Hepatocyte (in vitro differentiated cells): ENCODE measurements at regions not wholly inside any gene's neighbourhood (a gene's known extent, or its start where the extent isn't known, plus 50 kb on each side); places are given as distances from the start of the nearest gene placed in this dataset.

Experiments
- DNase-seq: peaks from one replicate; pipeline ENCODE4 v3.0.0-alpha.2; 2016; ENCODE audit warnings: low spot score
- H2AFZ ChIP-seq: fragments of 200-600 bp; sonication (generic); 2 replicates; pipeline ENCODE4 v1.6.0; 2016; ENCODE audit warnings: antibody characterized with exemption, mild to moderate bottlenecking
- H3K27ac ChIP-seq: fragments of 200-600 bp; sonication (generic); 2 replicates; pipeline ENCODE4 v1.5.1; 2016; ENCODE audit warnings: mild to moderate bottlenecking
- H3K27me3 ChIP-seq: fragments of 200-600 bp; sonication (generic); 2 replicates; pipeline ENCODE4 v1.6.1; 2016
- H3K36me3 ChIP-seq: fragments of 200-600 bp; sonication (generic); replicated peaks from 2 replicates; pipeline ENCODE4 v1.5.1; 2016; ENCODE audit warnings: low read depth; ENCODE audit not compliant: insufficient read depth
- H3K4me1 ChIP-seq: fragments of 200-600 bp; sonication (generic); 2 replicates; pipeline ENCODE4 v1.5.1; 2016; ENCODE audit warnings: mild to moderate bottlenecking, moderate library complexity; ENCODE audit not compliant: insufficient read depth
- H3K4me2 ChIP-seq: fragments of 200-600 bp; sonication (generic); 2 replicates; pipeline ENCODE4 v1.6.0; 2016
- H3K4me3 ChIP-seq: fragments of 200-600 bp; sonication (generic); 2 replicates; pipeline ENCODE4 v1.5.1; 2016; ENCODE audit warnings: mild to moderate bottlenecking
- H3K79me2 ChIP-seq: fragments of 200-600 bp; sonication (generic); 2 replicates; pipeline ENCODE4 v1.6.0; 2017; ENCODE audit warnings: mild to moderate bottlenecking
- H3K9me2 ChIP-seq: fragments of 200-600 bp; sonication (generic); replicated peaks from 2 replicates; pipeline ENCODE4 v1.6.0; 2017; ENCODE audit warnings: mild to moderate bottlenecking; ENCODE audit not compliant: insufficient read depth
- H3K9me3 ChIP-seq: fragments of 200-600 bp; sonication (generic); 2 replicates; pipeline ENCODE4 v1.5.1; 2016; ENCODE audit warnings: low read depth, mild to moderate bottlenecking
- H4K20me1 ChIP-seq: fragments of 200-600 bp; sonication (generic); 2 replicates; pipeline ENCODE4 v1.6.0; 2016; ENCODE audit warnings: mild to moderate bottlenecking; ENCODE audit not compliant: insufficient read depth, poor library complexity, severe bottlenecking
- CTCF ChIP-seq: fragments of 200-600 bp; sonication (generic); IDR thresholded peaks from 2 replicates; pipeline ENCODE4 v1.5.1; 2016; ENCODE audit warnings: antibody characterized with exemption, mild to moderate bottlenecking; ENCODE audit not compliant: poor library complexity
- EZH2 ChIP-seq: fragments of 200-600 bp; sonication (generic); IDR thresholded peaks from 2 replicates; pipeline ENCODE4 v1.6.1; 2016; ENCODE audit warnings: antibody characterized with exemption, mild to moderate bottlenecking, borderline replicate concordance
- EZH2phosphoT487 ChIP-seq: fragments of 200-600 bp; sonication (generic); IDR thresholded peaks from one replicate; pipeline ENCODE4 v1.6.1; 2018; ENCODE audit warnings: antibody characterized with exemption, mild to moderate bottlenecking, low read depth, moderate library complexity; ENCODE audit not compliant: unreplicated experiment, severe bottlenecking
- WGBS: methylation state at CpG from one replicate; pipeline ENCODE4 v1.1.6; 2016; ENCODE audit warnings: low lambda C conversion rate; ENCODE audit errors: missing lambda C conversion rate; 5-methylcytosine and 5-hydroxymethylcytosine counted together

DNA sequence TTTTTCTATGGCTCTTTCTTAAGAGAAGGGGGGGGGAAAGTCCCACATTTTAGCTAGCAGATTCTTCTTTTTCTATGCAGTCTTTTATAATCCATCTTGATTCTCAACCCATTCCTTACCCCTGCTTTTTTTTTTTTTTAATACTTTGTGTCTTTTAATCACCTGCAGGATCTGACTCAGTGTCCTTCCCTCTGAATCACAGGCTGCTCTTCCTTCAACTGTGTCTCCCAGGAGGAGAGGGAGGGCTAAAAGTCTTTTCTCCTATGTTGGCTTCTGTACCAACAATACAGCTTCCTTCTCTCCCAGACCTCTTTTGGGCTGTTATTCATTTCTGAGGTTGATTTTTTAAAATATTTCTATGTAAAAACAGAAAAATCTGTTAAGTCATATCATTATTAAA lies 686.2 kb downstream of the ADGRL2 start:
- Histone ChIP-seq H3K79me2 (no peaks in the 10 kb centered on the region), H3K9me3 (no peaks in the 10 kb centered on the region), H3K27me3 (no peaks in the 10 kb centered on the region), H3K4me1 (peaks cover 6% of the 10 kb centered on the region), H3K27ac (no peak overlapping the region), H4K20me1 (no peaks in the 10 kb centered on the region), H2AFZ (no peak overlapping the region), H3K4me2 (no peak overlapping the region), H3K36me3 (no peaks in the 10 kb centered on the region), H3K9me2 (no peaks in the 10 kb centered on the region), H3K4me3 (no peak overlapping the region)
- no peak for TF ChIP-seq EZH2phosphoT487
- no peak for TF ChIP-seq CTCF
- no peak for TF ChIP-seq EZH2
- no peak for DNase-seq

GRCh38 chr1:82486468-82486867 lies 685.7 kb downstream of the ADGRL2 start:
- no peak for TF ChIP-seq CTCF
- no peaks in the 10 kb centered on the region for H3K9me3 ChIP-seq
- H3K36me3 ChIP-seq: no peaks in the 10 kb centered on the region
- no peaks in the 10 kb centered on the region for H3K9me2 ChIP-seq
- no peak for DNase-seq
- H3K4me1 ChIP-seq: peaks cover 6% of the 10 kb centered on the region
- no peak overlapping the region for H3K4me2 ChIP-seq
- no peaks in the 10 kb centered on the region for H4K20me1 ChIP-seq
- no peak overlapping the region for H2AFZ ChIP-seq
- 88% methylated on average over 5 of the region's 5 CpGs for WGBS
- no peaks in the 10 kb centered on the region for H3K79me2 ChIP-seq
- no peak overlapping the region for H3K4me3 ChIP-seq
- H3K27ac ChIP-seq: no peak overlapping the region
- no peaks in the 10 kb centered on the region for H3K27me3 ChIP-seq

GRCh38 chr1:82485591-82486369 lies 685.0 kb downstream of the ADGRL2 start:
- DNase-seq: peak; percentile 32
- Histone ChIP-seq H3K4me2 (no peak overlapping the region), H3K9me3 (no peaks in the 10 kb centered on the region), H3K36me3 (no peaks in the 10 kb centered on the region), H3K79me2 (no peaks in the 10 kb centered on the region), H3K27me3 (no peaks in the 10 kb centered on the region), H2AFZ (no peak overlapping the region), H3K4me3 (no peak overlapping the region), H4K20me1 (no peaks in the 10 kb centered on the region), H3K4me1 (no peaks in the 10 kb centered on the region), H3K27ac (no peak overlapping the region), H3K9me2 (no peaks in the 10 kb centered on the region)
- WGBS: 75% methylated on average over 4 of the region's 4 CpGs
- TF ChIP-seq EZH2 (no peak), CTCF (no peak), EZH2phosphoT487 (no peak)

GRCh38 chr1:82483146-82483545 lies 682.4 kb downstream of the ADGRL2 start:
- Histone ChIP-seq H3K27me3 (no peaks in the 10 kb centered on the region), H3K27ac (no peak overlapping the region), H3K79me2 (no peaks in the 10 kb centered on the region), H3K36me3 (no peaks in the 10 kb centered on the region), H3K4me2 (no peak overlapping the region), H3K4me1 (no peaks in the 10 kb centered on the region), H3K9me2 (no peaks in the 10 kb centered on the region), H3K9me3 (no peaks in the 10 kb centered on the region), H3K4me3 (no peak overlapping the region), H2AFZ (no peak overlapping the region), H4K20me1 (no peaks in the 10 kb centered on the region)
- no peak for DNase-seq
- TF ChIP-seq EZH2 (no peak), CTCF (no peak), EZH2phosphoT487 (no peak)
- WGBS: 89% methylated on average over 5 of the region's 5 CpGs
